Left ventricle myocardium superior (tissue), 1 donor: ENCODE measurements at regions not wholly inside any gene's neighbourhood (a gene's known extent, or its start where the extent isn't known, plus 50 kb on each side); places are given as distances from the start of the nearest gene placed in this dataset.
"Not testable (repeated sequence)": the region's sequence is repeated elsewhere in the genome, so short reads cannot be mapped to it uniquely, and the experiment has no call there.

ENCODE experiments used
- ATAC-seq: fragments of 200-7000 bp; cut with Tn5 transposase; one replicate; pipeline ENCODE4 v1.9.1; 2020; ENCODE audit warnings: mild to moderate bottlenecking, moderate library complexity
- DNase-seq: peaks from one replicate; pipeline ENCODE4 v3.0.0-alpha.2; 2020
- intact Hi-C: fragments of 100-400 bp; cut with micrococcal nuclease; formaldehyde crosslinking; loops from one replicate; pipeline ENCODE4 v1.11.0; 2022
- donor health status: DM: no; HTN: yes; CAD: no; lungs with severe emphysema.

DNA sequence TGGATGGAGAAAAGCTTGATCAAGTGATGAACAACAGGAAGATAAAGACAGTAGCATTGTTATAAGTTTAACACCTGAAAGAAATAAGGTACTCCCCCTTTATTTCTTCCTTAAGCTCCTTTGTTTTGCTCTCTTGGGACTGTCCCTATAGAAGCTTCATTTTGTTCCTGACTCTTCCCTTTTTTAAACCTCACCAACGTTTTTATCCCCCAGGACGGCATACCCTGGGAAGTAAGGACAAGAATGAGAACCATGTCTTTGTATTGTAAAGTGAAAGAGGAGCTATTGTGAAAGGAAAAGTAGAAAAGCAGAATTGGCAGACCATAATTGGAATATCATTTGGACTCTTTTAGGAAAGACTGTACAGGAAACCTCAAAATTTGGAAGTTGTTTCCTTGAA lies 1368.6 kb upstream of the C9orf72 start:
- no peak for DNase-seq
- intact Hi-C loops, result no loop called here
- ATAC-seq, result no peak

DNA sequence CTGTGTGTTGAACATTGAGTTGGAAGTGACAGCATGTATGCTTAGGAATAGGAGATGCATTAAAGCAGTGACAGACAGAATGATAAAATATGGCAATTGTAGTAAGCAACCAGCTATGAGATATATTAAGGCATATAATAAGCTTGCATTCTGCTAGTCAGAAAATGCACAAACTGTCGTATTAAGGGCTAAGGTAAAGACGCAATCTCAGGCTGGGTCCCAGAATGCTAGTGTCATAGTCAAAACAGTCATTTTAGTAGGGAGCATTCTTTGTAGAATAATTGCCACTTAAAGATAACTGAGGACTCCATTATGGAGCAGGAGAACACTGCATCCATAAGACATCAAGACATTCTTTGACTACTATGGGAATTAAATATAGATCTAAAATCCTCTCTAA lies 1369.7 kb upstream of the C9orf72 start:
- ATAC-seq (no peak), DNase-seq (no peak)
- intact Hi-C loops, result no loop called here

DNA sequence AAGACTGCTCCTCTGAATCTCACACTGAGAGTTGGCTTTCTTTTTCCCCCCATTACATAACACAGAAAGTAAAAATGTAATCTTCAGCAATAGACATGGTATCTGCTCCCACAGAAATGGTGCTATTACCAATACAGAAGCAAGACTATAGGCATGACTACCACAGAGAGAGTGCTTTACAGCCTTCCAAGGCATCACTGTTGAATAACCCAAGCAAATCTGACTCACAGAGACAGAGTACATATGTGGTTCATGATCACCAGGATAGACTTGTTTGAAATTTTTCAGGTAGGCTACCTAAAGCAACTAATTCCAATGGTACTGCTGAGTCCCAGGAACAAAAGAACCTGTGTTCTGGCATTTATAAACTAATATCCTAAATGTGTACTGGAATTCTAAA lies 1373.4 kb upstream of the C9orf72 start:
- ATAC-seq, result no peak
- no peak for DNase-seq
- intact Hi-C loops, result loop anchor here (5.0 kb wide), 1 partner anchor 34 kb away; no protein-coding TSS in a partner anchor

DNA sequence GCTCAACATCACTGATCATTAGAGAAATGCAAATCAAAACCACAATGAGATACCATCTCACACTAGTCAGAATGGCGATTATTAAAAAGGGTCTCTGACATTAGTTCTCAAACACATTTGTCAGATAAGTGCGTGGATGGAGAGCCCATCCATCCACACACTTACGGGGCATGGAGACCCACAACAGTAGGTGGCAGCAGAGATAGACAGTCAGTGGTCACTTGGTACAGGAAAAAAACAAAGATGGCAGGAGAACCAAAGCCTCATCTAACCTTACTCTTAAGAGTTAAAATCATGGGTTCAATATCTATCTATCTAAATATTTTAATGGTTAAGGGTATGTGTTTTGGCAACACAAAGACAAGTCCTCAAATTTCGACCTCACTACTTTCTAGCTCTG lies 1378.7 kb upstream of the C9orf72 start:
- no peak for ATAC-seq
- DNase-seq, result no peak
- intact Hi-C loops, result no loop called here

DNA sequence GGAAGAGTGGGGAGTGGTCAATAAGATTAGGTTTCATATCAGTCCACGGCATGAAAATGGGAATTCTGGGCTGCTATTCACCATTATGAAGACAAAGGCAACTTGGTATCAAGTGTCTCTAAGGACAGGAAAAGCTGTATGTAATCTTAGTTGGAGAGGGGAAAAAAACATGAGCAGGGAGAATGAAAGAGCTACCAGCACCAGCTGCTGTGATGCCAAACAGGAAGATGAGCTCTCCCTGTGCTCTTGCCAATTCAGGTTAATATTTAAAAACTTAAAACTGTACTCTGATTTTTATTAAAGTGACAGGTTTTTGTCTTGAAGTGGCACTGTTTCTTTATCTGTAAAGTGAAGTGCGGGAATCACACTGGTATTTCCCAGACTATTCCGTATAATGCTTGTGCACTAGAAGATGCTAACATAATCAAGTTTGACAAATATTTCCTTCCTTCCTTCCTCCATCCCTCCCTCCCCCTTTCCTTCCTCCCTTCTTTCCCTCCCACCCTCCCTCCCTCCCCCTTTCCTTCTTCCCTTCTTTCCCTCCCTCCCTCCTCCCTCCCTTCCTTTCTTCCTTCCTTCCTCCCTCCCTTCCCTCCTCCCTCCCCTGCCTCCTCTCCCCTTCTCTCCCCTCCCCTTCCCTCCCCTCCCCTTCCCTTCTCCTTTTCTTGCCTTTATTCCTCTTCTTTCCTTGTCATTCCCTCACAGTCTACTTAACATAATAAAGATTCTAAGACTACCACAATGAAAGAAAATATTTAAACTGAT lies 1383.0 kb upstream of the C9orf72 start:
- intact Hi-C loops, result no loop called here
- no peak for DNase-seq
- no peak for ATAC-seq

DNA sequence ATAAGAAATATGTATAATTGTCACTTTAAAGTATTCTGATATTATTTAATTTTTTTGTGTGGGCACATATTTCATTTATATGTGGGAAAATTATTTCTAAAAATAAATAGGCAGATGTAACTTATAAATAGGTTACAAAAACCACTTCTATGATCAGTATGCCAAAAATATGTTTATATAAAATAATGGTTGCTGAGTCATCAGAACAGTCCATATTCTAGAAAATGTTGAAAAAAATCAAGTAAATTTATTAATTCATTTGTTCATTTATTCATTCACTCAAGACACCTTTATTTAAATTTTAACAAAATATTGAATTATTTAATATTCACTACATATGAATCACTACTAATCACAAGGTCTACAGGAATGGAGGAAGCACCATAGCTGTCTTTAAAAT lies 1387.3 kb upstream of the C9orf72 start:
- intact Hi-C loops, result loop anchor here (10.0 kb wide), 1 partner anchor 134 kb away; no protein-coding TSS in a partner anchor
- no peak for ATAC-seq
- DNase-seq, result no peak

DNA sequence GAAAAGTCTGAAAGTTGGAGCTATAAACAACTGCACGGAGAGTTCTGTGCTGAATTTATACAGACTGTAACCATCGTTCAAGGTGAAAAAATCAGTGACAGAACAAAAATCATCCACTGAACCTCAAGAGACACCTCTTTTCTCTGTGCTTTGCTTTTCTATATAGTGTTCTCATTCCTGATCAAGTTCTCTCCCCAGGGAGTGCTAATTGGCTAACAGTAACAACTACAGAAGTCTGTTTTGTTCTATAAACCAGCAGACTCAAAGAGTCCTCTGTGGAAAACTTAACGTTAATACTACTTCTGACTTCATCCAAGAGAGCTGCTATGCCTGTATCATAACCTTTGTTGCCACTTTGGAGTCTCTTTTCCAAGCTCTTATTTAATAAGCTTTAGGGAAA lies 1388.3 kb upstream of the C9orf72 start:
- intact Hi-C loops, result loop anchor here (10.0 kb wide), 1 partner anchor 133 kb away; no protein-coding TSS in a partner anchor
- ATAC-seq, result no peak
- DNase-seq, result no peak

DNA sequence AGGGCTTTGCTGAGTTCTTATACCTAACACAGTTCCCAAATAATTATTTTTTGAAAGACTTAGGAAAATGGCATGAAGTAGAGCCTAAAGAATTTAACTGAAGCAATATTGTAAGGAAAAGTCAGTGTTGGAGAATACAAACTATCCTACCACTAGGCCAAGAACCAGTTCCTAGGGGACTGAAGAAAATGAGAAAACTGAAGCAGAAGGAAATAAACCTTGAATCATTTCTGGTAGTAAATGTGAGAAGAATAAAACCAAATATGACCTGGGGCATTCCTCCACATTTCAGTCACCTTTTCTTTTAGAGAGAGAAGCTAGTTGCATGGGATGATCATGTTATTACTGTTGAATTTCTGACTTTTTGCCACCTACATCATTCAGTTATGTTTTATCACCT lies 1393.9 kb upstream of the C9orf72 start:
- ATAC-seq, result no peak
- no peak for DNase-seq
- intact Hi-C loops, result loop anchor here (10.0 kb wide), 1 partner anchor 128 kb away; no protein-coding TSS in a partner anchor

DNA sequence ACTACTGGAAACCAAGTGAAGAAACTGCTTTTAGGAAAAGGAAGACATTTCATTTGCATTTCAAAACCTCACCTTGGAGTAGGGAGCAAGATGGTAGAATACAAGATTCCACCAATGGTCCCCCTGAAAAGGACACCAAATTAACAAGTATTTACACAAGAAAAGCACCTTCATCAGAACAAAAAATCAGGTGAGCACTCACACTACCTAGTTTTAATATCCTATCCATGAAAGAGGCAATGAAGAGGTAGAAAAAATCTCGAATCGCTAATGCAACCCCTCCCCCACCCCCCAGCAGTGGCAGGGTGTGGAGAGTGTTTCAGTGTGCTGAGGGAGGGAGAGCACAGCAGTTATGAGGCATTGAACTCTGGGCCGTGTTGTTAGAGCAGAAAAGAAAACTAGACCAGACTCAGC lies 1397.0 kb upstream of the C9orf72 start:
- ATAC-seq, result no peak
- intact Hi-C loops, result no loop called here

DNA sequence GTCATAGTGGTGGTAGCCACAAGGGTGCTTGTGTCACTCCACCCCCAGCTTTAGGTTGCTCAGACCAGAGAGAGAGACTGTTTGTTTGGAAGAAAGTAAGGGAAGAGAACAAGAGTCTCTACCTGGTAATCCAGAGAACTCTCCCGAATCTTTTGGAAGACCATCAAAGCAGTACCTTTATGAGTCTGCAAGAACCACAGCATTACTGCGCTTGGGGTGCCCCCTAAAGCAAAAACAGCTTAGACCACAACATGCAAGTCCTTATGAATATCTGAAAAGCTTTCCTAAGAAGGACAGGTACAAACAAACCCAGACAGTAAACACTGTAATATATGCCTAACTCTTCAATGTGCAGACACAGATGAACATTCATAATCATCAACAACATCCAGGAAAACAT lies 1398.6 kb upstream of the C9orf72 start:
- ATAC-seq (no peak), DNase-seq (no peak)
- intact Hi-C loops, result no loop called here

More for the DNA sequence above, 1397.0 kb upstream of the C9orf72 start:
- DNase-seq, result no peak

DNA sequence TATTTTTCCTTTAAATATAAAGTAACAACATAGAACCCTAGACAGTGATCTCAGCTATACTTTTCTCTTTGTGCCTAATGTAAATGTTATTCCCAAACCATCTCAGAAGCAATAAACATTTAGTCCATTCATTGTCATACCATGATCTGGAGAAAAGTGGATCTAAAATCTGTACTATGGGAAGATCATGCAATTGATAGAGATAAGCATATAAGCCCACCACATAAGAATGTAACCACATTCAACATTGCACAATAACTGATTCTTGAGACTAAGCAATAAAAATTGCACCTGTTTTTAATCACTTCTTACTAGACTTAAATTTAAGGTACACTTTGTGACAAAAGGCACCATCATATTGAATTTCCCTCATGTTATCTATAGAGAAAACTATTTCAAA lies 1403.0 kb upstream of the C9orf72 start:
- DNase-seq (no peak), ATAC-seq (no peak)
- intact Hi-C loops, result no loop called here

DNA sequence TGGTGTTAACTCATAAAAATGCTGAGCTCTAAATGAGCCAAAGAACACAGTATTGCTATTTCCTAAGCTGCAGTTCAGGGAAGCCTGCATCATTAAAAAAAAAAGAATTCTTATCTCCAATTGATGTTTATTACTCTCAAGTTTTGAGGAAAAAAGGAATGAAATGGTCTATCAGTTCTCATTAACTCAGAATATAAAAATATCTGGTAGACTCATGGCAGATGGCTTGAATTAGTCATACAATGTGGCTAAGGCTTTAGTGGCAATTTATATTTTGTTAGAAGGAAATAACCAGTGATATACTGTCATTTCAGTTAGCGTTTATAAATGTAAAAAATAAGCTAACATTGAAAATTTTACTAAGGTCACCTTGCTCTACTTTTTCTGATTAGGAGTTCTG lies 1403.4 kb upstream of the C9orf72 start:
- intact Hi-C loops, result no loop called here
- no peak for ATAC-seq

DNA sequence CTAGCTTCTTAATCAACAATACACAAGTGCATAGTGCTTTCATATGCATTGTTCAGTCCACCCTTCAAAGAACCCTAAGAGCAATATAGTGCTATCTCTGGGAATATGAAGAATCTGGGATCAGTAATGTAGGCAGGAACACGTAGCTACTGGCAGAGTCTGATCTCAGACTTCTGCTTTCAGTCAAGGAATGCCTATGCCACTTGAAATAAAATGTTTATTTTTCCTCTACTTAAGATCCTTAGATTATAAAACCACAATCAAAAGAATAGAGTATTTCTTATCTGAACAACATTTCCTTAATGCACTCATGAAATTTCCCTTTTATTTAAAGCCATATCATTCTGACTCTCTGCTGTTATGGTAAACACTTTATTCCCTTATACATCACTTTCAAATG lies 1407.8 kb upstream of the C9orf72 start:
- no peak for ATAC-seq
- no peak for DNase-seq
- intact Hi-C loops, result no loop called here

More for the DNA sequence above, 1403.4 kb upstream of the C9orf72 start:
- no peak for DNase-seq

DNA sequence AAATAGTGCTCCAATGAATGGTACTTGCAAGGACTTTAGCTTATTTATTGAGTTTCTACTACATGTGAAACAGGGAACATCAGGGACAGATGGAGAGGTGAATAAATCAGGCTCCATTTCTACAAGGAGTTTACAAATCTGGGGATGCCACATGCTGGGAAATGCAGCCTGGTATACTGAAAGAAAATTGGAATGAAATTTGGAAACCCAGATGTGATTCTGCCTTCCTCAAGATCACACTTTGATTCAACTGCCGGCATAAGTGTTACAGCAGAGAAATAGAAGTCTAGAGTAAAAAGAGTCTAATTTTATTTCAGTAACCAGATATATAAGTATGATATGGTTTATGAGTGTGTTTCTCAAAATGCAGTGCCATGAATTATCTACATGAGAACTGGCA lies 1408.4 kb upstream of the C9orf72 start:
- DNase-seq (no peak), ATAC-seq (no peak)
- intact Hi-C loops, result no loop called here

DNA sequence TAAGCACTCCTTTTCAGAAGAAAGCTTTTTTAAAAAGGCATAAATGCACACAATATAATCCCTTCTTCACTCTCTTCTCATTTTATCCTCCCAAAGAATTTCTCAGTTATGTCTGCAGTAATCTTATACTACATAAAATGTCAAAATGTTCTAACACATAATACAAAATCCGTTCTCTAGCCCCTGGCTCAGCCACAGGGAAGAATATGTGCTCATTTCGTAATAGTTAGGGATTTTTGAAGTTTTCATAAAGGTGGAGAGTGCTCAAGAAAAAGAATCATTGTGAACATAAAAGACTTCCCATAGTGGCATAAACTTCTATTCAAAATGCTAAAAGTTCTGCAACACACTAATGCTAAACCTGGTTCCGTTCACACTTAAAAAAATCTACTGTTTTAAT lies 1410.7 kb upstream of the C9orf72 start:
- DNase-seq (no peak), ATAC-seq (no peak)
- intact Hi-C loops, result no loop called here

DNA sequence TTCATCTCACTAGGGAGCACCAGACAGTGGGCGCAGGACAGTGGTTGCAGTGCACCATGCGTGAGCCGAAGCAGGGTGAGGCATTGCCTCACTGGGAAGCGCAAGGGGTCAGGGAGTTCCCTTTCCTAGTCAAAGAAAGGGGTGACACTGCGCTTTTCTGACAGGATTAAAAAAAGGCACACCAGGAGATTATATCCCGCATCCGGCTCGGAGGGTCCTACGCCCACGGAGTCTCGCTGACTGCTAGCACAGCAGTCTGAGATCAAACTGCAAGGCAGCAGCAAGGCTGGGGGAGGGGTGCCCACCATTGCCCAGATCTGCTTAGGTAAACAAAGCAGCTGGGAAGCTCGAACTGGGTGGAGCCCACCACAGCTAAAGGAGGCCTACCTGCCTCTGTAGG lies 1416.7 kb upstream of the C9orf72 start:
- ATAC-seq, DNase-seq, intact Hi-C loops: not testable (repeated sequence)

DNA sequence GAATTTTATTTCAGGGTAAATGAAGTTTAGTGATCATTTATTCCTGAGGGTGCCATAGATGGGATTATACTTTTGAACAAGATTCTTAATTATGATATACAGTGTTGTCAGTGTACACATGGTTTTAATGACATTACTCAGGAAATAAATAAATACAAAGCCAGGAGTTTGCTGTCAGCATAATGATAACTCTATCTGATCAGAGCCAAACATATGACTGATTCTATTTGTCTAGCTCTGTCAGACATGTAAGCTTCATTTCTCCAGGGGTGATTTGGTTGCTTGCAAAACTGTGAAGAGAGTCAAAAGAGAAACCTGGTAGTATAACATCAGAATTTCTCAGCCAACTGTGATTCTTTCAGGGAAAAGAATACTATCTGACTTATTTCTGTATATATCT lies 1425.8 kb upstream of the C9orf72 start:
- ATAC-seq, result no peak
- intact Hi-C loops, result no loop called here

DNA sequence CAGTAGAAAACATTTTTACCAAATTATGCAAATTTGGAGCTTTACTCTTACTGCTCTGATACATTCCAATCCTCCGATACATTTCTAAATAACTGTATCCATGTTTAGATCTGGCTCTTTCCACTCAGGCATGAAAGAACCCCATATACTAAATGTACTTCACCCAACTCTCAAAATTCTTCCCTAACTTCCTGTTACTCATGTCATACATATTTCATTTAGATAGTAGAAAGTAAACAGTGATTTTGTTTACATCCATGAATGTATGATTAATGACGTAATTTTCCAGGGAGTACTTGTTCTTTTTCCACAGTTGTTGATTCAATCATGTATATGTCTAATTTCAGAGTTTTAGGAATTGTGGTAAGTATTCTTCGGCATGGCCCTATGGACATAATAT lies 1426.5 kb upstream of the C9orf72 start:
- DNase-seq (no peak), ATAC-seq (no peak)
- intact Hi-C loops, result no loop called here

More for the DNA sequence above, 1425.8 kb upstream of the C9orf72 start:
- no peak for DNase-seq

DNA sequence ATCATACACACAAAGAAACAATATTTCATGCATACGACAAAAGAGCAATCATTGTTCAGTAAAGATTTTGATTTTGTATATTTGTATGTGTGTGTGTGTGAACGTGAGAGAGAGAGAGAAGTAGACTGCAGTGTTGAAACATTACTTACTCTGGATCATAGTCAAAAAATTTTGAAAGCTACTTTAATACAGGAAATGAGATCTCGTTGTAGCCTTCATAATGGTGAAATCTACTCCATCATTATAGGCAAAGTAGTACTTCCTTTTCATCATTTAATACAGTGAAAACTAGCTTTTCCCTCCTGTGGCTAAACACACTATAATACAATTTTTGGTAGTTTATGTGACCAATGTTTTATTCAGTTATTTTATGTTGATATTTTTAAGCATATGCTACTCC lies 1427.7 kb upstream of the C9orf72 start:
- intact Hi-C loops, result no loop called here
- no peak for ATAC-seq
- DNase-seq, result no peak

DNA sequence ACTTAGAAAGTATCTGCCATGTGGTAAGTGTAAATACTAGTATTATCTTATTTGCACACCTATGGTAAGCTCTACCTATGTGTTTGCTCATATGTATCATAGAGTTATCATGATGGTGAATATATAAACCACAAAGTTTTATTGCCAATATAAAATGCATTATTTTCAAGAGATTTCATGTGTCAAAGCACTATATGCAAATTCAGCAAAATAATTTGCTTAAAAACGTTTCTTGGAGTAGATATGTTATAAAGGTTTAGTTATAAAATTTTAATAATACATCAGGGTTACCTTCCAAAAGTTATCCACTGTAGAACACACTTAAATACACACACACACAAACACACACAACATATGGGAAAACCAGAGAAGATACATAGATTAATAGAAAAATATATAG lies 1431.7 kb upstream of the C9orf72 start:
- DNase-seq (no peak), ATAC-seq (no peak)
- intact Hi-C loops, result no loop called here

DNA sequence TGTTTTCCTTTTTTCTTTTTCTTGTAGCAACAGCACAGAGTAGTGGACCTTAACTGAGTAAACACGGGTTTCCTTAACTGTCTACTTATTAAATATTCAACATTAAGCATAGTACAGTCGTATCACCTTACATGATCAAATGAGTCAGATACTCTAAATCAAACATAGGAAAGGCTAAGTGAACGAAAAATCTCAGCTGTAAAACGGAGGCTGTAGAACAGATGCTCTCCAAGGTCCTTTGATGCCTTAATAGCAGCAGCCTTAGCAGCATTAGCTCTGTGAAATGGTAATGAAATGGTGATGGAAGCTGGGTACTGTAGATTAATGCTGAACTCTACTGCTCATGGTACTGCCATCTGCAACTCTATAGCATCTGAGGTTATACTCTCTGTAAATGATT lies 1433.3 kb upstream of the C9orf72 start:
- DNase-seq, result no peak
- intact Hi-C loops, result no loop called here
- ATAC-seq, result no peak
